ENCODE measurements at regions not wholly inside any gene's neighbourhood (a gene's known extent, or its start where the extent isn't known, plus 50 kb on each side); places are given as distances from the start of the nearest gene placed in this dataset.

DNA sequence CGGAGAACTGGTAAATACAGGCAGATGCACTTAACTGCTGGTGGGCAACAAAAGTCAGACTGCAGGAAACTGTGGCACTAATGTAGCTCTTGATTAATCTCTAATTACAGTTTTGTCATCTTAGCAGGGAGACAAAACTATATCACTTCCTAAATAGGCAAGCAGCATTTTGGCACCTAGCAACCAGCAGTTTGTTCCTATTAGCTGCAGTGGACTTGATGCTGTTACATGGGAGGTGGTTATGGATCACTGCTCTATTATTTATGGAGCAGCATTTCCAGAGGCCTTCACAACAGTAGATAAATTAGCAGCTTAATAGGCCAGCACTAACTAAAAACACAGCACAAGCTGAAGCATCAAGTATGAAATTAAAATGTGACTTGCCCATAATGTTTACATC, 518.3 kb upstream of the ITGA1 start:
- TF ChIP-seq CTCF (IDR thresholded peaks at IDR 0.05; ENCODE audit: poor library complexity): no peak
- no peak for TF ChIP-seq EZH2 (IDR thresholded peaks at IDR 0.05; ENCODE audit: borderline replicate concordance)

All from hepatocyte (in vitro differentiated cells).